ENCODE measurements at regions not wholly inside any gene's neighbourhood (a gene's known extent, or its start where the extent isn't known, plus 50 kb on each side); places are given as distances from the start of the nearest gene placed in this dataset.
"Not testable (repeated sequence)": the region's sequence is repeated elsewhere in the genome, so short reads cannot be mapped to it uniquely, and the experiment has no call there.

DNA sequence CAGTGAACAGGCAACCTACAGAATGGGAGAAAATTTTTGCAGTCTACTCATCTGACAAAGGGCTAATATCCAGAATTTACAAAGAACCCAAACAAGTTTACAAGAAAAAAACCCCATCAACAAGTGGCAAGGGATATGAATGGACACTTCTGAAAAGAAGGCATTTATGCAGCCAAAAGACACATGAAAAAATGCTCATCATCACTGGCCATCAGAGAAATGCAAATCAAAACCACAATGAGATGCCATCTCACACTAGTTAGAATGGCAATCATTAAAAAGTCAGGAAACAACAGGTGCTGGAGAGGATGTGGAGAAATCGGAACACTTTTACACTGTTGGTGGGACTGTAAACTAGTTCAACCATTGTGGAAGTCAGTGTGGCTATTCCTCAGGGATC is 80.3 kb downstream of the ZNF474 start:
- H3K27me3 ChIP-seq; DNase-seq (ENCODE audit: low spot score in 2 of 2); H3K4me1 ChIP-seq: not testable (repeated sequence)

GRCh38 chr5:122218778-122219177 is 89.4 kb downstream of the ZNF474 start:
- intact Hi-C loops (cut with DNase I): no loop called here
- Histone ChIP-seq H3K4me3 (no peak overlapping the region), H3K4me1 (no peaks in the 10 kb centered on the region), H3K27me3 (no peaks in the 10 kb centered on the region), H3K27ac (no peak overlapping the region), H3K36me3 (no peaks in the 10 kb centered on the region), H3K9me3 (no peaks in the 10 kb centered on the region)
- TF ChIP-seq CTCF (IDR thresholded peaks at IDR 0.05): no peak
- no peak for DNase-seq (ENCODE audit: low spot score in 2 of 2)

More for the DNA sequence above, 80.3 kb downstream of the ZNF474 start:
- intact Hi-C loops (cut with DNase I); H3K9me3 ChIP-seq; H3K36me3 ChIP-seq; H3K27ac ChIP-seq; H3K4me3 ChIP-seq: not testable (repeated sequence)

DNA sequence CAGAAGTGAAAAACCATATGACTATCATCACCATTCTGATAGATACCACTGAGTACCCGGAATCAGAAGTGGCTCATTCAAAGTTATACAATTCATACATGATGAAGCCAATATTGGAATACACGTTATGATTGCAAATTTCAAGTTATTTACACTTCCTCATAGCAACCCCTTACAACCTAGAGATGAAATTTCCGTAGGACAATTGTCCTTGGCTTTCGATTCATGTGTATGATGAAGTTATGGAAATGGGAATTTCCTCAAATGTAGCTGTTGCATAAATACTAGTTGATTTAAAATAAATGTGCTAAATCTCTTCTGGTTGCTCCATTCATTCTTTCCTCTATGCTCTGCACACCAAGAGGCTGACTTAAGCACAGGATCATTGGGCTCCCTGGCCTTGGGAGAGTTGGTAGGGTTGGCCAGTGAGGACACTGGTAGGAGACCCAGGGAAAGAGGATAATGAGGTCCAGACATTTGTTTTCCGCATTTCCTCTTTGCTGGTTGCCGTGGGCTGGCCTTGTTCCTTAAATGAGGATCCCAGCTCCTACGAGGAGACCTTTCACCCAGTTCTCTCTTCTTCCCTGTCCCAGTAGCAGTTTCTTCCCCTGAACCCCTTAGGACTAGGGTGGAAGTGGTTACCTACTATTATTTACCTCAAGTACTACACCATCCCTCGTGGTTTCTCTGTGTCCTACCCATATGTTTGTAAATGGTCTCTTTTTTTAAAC is 90.3 kb downstream of the ZNF474 start:
- Histone ChIP-seq H3K4me3 (no peak overlapping the region), H3K9me3 (peaks cover 0 to under 1% of the 10 kb centered on the region in 2 donors), H3K4me1 (no peaks in the 10 kb centered on the region), H3K36me3 (no peaks in the 10 kb centered on the region), H3K27me3 (no peaks in the 10 kb centered on the region), H3K27ac (no peak overlapping the region)
- DNase-seq (ENCODE audit: low spot score in 2 of 2): no peak
- no peak for TF ChIP-seq CTCF (IDR thresholded peaks at IDR 0.05)
- intact Hi-C loops (cut with DNase I): no loop called here

GRCh38 chr5:122220511-122220910 is 91.2 kb downstream of the ZNF474 start:
- intact Hi-C loops (cut with DNase I): no loop called here
- no peaks in the 10 kb centered on the region for H3K4me1 ChIP-seq
- no peak for DNase-seq (ENCODE audit: low spot score in 2 of 2)
- peaks cover 0 to 8% of the 10 kb centered on the region in 2 donors for H3K9me3 ChIP-seq
- no peaks in the 10 kb centered on the region for H3K36me3 ChIP-seq
- H3K27ac ChIP-seq: peak overlapping the region in 1 of 2 donors; percentile 15
- H3K4me3 ChIP-seq: no peak overlapping the region
- TF ChIP-seq CTCF (IDR thresholded peaks at IDR 0.05): no peak
- H3K27me3 ChIP-seq: no peaks in the 10 kb centered on the region

GRCh38 chr5:122221857-122222256 is 90.2 kb upstream of the SNCAIP start:
- Histone ChIP-seq H3K4me1 (no peaks in the 10 kb centered on the region), H3K36me3 (no peaks in the 10 kb centered on the region), H3K27me3 (no peaks in the 10 kb centered on the region), H3K27ac (no peak overlapping the region), H3K4me3 (no peak overlapping the region), H3K9me3 (peaks cover 0 to 8% of the 10 kb centered on the region in 2 donors)
- no peak for DNase-seq (ENCODE audit: low spot score in 2 of 2)
- no peak for TF ChIP-seq CTCF (IDR thresholded peaks at IDR 0.05)
- intact Hi-C loops (cut with DNase I): no loop called here

- Histone ChIP-seq H3K27ac (no peak overlapping the region), H3K9me3 (peaks cover 0 to 8% of the 10 kb centered on the region in 2 donors), H3K4me1 (no peaks in the 10 kb centered on the region), H3K4me3 (no peak overlapping the region), H3K27me3 (no peaks in the 10 kb centered on the region), H3K36me3 (no peaks in the 10 kb centered on the region)
- TF ChIP-seq CTCF (IDR thresholded peaks at IDR 0.05): no peak
- intact Hi-C loops (cut with DNase I): no loop called here
- no peak for DNase-seq (ENCODE audit: low spot score in 2 of 2)
Measured at GRCh38 chr5:122222580-122222979, 89.5 kb upstream of the SNCAIP start.

All from ascending aorta (tissue), 2 donors.